ENCODE measurements at regions not wholly inside any gene's neighbourhood (a gene's known extent, or its start where the extent isn't known, plus 50 kb on each side); places are given as distances from the start of the nearest gene placed in this dataset.

DNA sequence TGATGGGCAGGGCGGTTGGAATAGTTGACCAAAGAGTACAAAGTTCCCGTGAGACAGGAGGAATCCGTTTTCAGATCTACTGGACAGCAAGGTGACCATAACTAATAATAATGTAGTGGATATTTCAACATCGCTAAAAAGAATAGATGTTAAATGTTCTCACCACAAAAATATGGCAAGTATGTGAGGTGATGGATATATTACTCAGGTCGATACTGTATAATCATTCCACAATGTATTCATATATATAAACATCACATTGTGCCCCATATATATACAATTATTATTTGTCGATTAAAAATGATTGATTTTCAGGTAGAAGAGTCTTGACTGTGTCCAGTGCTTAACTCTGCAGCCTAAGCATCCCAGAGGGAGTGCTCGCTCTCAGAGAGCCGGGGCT, 141.6 kb upstream of the TENM3 start:
- TF ChIP-seq, protein P1, sequence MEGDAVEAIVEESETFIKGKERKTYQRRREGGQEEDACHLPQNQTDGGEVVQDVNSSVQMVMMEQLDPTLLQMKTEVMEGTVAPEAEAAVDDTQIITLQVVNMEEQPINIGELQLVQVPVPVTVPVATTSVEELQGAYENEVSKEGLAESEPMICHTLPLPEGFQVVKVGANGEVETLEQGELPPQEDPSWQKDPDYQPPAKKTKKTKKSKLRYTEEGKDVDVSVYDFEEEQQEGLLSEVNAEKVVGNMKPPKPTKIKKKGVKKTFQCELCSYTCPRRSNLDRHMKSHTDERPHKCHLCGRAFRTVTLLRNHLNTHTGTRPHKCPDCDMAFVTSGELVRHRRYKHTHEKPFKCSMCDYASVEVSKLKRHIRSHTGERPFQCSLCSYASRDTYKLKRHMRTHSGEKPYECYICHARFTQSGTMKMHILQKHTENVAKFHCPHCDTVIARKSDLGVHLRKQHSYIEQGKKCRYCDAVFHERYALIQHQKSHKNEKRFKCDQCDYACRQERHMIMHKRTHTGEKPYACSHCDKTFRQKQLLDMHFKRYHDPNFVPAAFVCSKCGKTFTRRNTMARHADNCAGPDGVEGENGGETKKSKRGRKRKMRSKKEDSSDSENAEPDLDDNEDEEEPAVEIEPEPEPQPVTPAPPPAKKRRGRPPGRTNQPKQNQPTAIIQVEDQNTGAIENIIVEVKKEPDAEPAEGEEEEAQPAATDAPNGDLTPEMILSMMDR (IDR thresholded peaks at IDR 0.05; ENCODE audit: borderline replicate concordance, extremely low read depth, low read length, poor library complexity, severe bottlenecking), result no peak
- TF ChIP-seq EZH2 (IDR thresholded peaks at IDR 0.05; ENCODE audit: borderline replicate concordance, low read depth, low read length, severe bottlenecking), result no peak
